ENCODE measurements at regions not wholly inside any gene's neighbourhood (a gene's known extent, or its start where the extent isn't known, plus 50 kb on each side); places are given as distances from the start of the nearest gene placed in this dataset.

GRCh38 chr2:146807568-146808168 is 1037.2 kb upstream of the ACVR2A start:
- no peak for TF ChIP-seq CTCF (IDR thresholded peaks at IDR 0.05)
- no peak for TF ChIP-seq POLR2A (IDR thresholded peaks at IDR 0.05)
